ENCODE measurements at regions not wholly inside any gene's neighbourhood (a gene's known extent, or its start where the extent isn't known, plus 50 kb on each side); places are given as distances from the start of the nearest gene placed in this dataset.

- WGBS, 2 donors (ENCODE audit: low coverage in 1 of 2), result 79% methylated on average over 1 of the region's 1 CpG; no CpG with 5 or more reads in 1 of the 2 donors
- no peaks in the 10 kb centered on the region for H3K4me1 ChIP-seq
- H3K27me3 ChIP-seq, result no peaks in the 10 kb centered on the region
- H3K9me3 ChIP-seq, result no peaks in the 10 kb centered on the region
- intact Hi-C loops (cut with DNase I; ENCODE audit: low total_unique reads), result no loop called here
- no peak overlapping the region for H3K27ac ChIP-seq
- no peak for DNase-seq
- TF ChIP-seq POLR2A (IDR thresholded peaks at IDR 0.05) (no peak), POLR2AphosphoS5 (IDR thresholded peaks at IDR 0.05) (no peak), CTCF (IDR thresholded peaks at IDR 0.05) (no peak), EP300 (IDR thresholded peaks at IDR 0.05; ENCODE audit: low read depth) (no peak)
- H3K36me3 ChIP-seq, result no peaks in the 10 kb centered on the region
- in situ Hi-C loops (cut with MboI; ENCODE audit: low pct_ligation_motif_present in 1 of 4, low pct_unique_long_range_greater_than_20kb in 1 of 4, low sequenced_read_pairs in 3 of 4), result no loop called here
- H3K4me3 ChIP-seq, result no peak overlapping the region
These were observed 494.4 kb downstream of the CDH9 start for GRCh38 chr5:26543987-26544386.

GRCh38 chr5:26538226-26538625, 500.2 kb downstream of the CDH9 start:
- intact Hi-C loops (cut with DNase I; ENCODE audit: low total_unique reads) (no loop called here), in situ Hi-C loops (cut with MboI; ENCODE audit: low pct_ligation_motif_present in 1 of 4, low pct_unique_long_range_greater_than_20kb in 1 of 4, low sequenced_read_pairs in 3 of 4) (no loop called here)
- no peaks in the 10 kb centered on the region for H3K9me3 ChIP-seq
- 85 to 100% methylated on average over 1 of the region's 1 CpG for WGBS, 2 donors (ENCODE audit: low coverage in 1 of 2)
- H3K36me3 ChIP-seq, result no peaks in the 10 kb centered on the region
- H3K4me1 ChIP-seq, result no peaks in the 10 kb centered on the region
- H3K27me3 ChIP-seq, result no peaks in the 10 kb centered on the region
- TF ChIP-seq EP300 (IDR thresholded peaks at IDR 0.05; ENCODE audit: low read depth), result no peak
- TF ChIP-seq POLR2AphosphoS5 (IDR thresholded peaks at IDR 0.05), result no peak
- no peak for TF ChIP-seq POLR2A (IDR thresholded peaks at IDR 0.05)
- TF ChIP-seq CTCF (IDR thresholded peaks at IDR 0.05), result no peak
- H3K4me3 ChIP-seq, result no peak overlapping the region
- no peak overlapping the region for H3K27ac ChIP-seq
- no peak for DNase-seq

DNA sequence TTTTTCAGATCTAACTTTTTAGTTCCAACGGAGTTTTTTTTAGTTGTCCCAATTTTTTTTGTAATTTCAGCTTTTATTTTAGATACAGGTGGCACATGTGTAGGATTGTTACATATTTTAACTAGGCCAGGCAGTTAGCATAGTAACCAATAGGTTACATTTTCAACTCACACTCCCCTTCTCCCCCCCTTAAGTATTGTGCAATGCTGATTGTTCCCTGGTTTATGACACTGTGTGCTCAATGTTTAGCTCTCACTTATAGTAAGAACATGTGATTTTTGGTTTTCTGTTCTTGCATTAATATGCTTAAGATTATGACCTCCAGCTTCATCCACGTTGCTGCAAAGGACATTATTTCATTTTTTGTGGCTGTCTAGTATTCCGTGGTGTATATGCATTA, 503.2 kb downstream of the CDH9 start:
- H3K36me3 ChIP-seq, result no peaks in the 10 kb centered on the region
- in situ Hi-C loops (cut with MboI; ENCODE audit: low pct_ligation_motif_present in 1 of 4, low pct_unique_long_range_greater_than_20kb in 1 of 4, low sequenced_read_pairs in 3 of 4) (no loop called here), intact Hi-C loops (cut with DNase I; ENCODE audit: low total_unique reads) (no loop called here)
- no peak for DNase-seq
- TF ChIP-seq CTCF (IDR thresholded peaks at IDR 0.05), result no peak
- no peak for TF ChIP-seq POLR2A (IDR thresholded peaks at IDR 0.05)
- TF ChIP-seq EP300 (IDR thresholded peaks at IDR 0.05; ENCODE audit: low read depth), result no peak
- TF ChIP-seq POLR2AphosphoS5 (IDR thresholded peaks at IDR 0.05), result no peak
- H3K9me3 ChIP-seq, result no peaks in the 10 kb centered on the region
- no peak overlapping the region for H3K4me3 ChIP-seq
- WGBS, 2 donors (ENCODE audit: low coverage in 1 of 2), result 39 to 44% methylated on average over 3 of the region's 3 CpGs
- no peaks in the 10 kb centered on the region for H3K27me3 ChIP-seq
- no peaks in the 10 kb centered on the region for H3K4me1 ChIP-seq
- H3K27ac ChIP-seq, result no peak overlapping the region

DNA sequence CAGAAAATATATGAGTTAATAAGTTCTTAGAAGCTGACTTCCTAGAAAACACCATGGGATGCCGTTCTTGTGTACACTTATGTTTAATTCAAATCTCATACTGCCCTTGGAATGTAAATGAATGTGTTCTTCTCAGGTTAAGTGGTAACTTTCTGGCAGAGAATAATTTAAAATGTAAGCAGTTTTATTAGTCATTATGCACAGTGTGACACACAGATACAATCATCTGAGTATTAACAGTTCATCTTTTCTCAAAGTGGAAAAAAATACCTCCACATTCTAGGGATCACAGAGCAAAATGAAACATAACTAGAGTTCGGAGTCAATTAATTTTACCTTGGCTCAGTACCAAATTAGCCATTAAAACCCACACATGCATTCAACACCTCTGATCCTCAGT, 508.1 kb downstream of the CDH9 start:
- 66 to 86% methylated on average over 2 of the region's 2 CpGs for WGBS, 2 donors (ENCODE audit: low coverage in 1 of 2)
- intact Hi-C loops (cut with DNase I; ENCODE audit: low total_unique reads) (no loop called here), in situ Hi-C loops (cut with MboI; ENCODE audit: low pct_ligation_motif_present in 1 of 4, low pct_unique_long_range_greater_than_20kb in 1 of 4, low sequenced_read_pairs in 3 of 4) (no loop called here)
- H3K4me3 ChIP-seq, result no peak overlapping the region
- no peak for DNase-seq
- no peak for TF ChIP-seq POLR2A (IDR thresholded peaks at IDR 0.05)
- no peak for TF ChIP-seq EP300 (IDR thresholded peaks at IDR 0.05; ENCODE audit: low read depth)
- TF ChIP-seq POLR2AphosphoS5 (IDR thresholded peaks at IDR 0.05), result no peak
- no peak for TF ChIP-seq CTCF (IDR thresholded peaks at IDR 0.05)
- H3K9me3 ChIP-seq, result no peaks in the 10 kb centered on the region
- H3K36me3 ChIP-seq, result no peaks in the 10 kb centered on the region
- no peaks in the 10 kb centered on the region for H3K27me3 ChIP-seq
- H3K27ac ChIP-seq, result no peak overlapping the region
- no peaks in the 10 kb centered on the region for H3K4me1 ChIP-seq
